Naive thymus-derived CD8-positive, alpha-beta T cell (primary cell): ENCODE measurements at regions not wholly inside any gene's neighbourhood (a gene's known extent, or its start where the extent isn't known, plus 50 kb on each side); places are given as distances from the start of the nearest gene placed in this dataset.

ENCODE experiments used
- ATAC-seq, 2 donors: fragments of 150-1000 bp; cut with Tn5 transposase in 1 of 2; sonication (Bioruptor Pico), chemical (Tn5 transposase) in 1 of 2; 1 replicate in 1 of 2; 2 replicates in 1 of 2; pipeline ENCODE4 v1.10.0; 2021; ENCODE audit warnings: mild to moderate bottlenecking in 2 of 2, moderate library complexity in 2 of 2
- POLR2A ChIA-PET: fragments of 350-600 bp; sonication (Branson Sonifier 250); formaldehyde crosslinking; loops from one replicate; lab custom pipeline; 2021; ENCODE audit warnings: antibody characterized with exemption; lab: Charles Lee
- DNase-seq, 10 donors: peaks; one replicate each; pipeline versions ENCODE4 v3.0.0 to v3.0.0-alpha.2; 2020 to 2022
- H3K27ac Mint-ChIP-seq, 10 donors: one replicate each; pipeline ENCODE4 v1.8.0; 2020 to 2022; ENCODE audit warnings: mild to moderate bottlenecking in 10 of 10, mixed read lengths in 10 of 10, moderate library complexity in 4 of 10, inconsistent platforms in 1 of 10
- H3K27me3 Mint-ChIP-seq, 5 donors: one replicate each; pipeline ENCODE4 v1.8.0; 2021 to 2022; ENCODE audit warnings: mixed read lengths in 5 of 5
- H3K36me3 Mint-ChIP-seq, 3 donors: one replicate each; pipeline ENCODE4 v1.8.0; 2020 to 2022; ENCODE audit warnings: mixed read lengths in 3 of 3, mild to moderate bottlenecking in 2 of 3, inconsistent platforms in 1 of 3
- H3K4me1 Mint-ChIP-seq, 4 donors: one replicate each; pipeline ENCODE4 v1.8.0; 2021 to 2022; ENCODE audit warnings: mixed read lengths in 4 of 4
- H3K4me3 Mint-ChIP-seq, 10 donors: one replicate each; pipeline ENCODE4 v1.8.0; 2020 to 2022; ENCODE audit warnings: mild to moderate bottlenecking in 10 of 10, mixed read lengths in 10 of 10, moderate library complexity in 6 of 10, inconsistent platforms in 1 of 10
- H3K9me3 Mint-ChIP-seq, 9 donors: one replicate each; pipeline ENCODE4 v1.8.0; 2020 to 2022; ENCODE audit warnings: mixed read lengths in 9 of 9, mild to moderate bottlenecking in 3 of 9, inconsistent platforms in 1 of 9, moderate library complexity in 1 of 9

GRCh38 chr3:107055181-107055942 is 321.9 kb upstream of the CCDC54 start:
- Mint-ChIP-seq H3K27ac (no peak overlapping the region), H3K27me3 (peaks cover 0 to 11% (median 5%) of the 10 kb centered on the region in 5 donors), H3K36me3 (no peaks in the 10 kb centered on the region), H3K4me3 (no peak overlapping the region), H3K4me1 (no peaks in the 10 kb centered on the region), H3K9me3 (no peaks in the 10 kb centered on the region)
- DNase-seq (no peak), ATAC-seq (no peak)
- POLR2A ChIA-PET, result no interaction called here

GRCh38 chr3:107061466-107061865 is 315.8 kb upstream of the CCDC54 start:
- no peaks in the 10 kb centered on the region for H3K36me3 Mint-ChIP-seq
- no peak overlapping the region for H3K4me3 Mint-ChIP-seq
- no peaks in the 10 kb centered on the region for H3K9me3 Mint-ChIP-seq
- H3K27me3 Mint-ChIP-seq, result peaks cover 0 to 17% (median 4%) of the 10 kb centered on the region in 5 donors
- ATAC-seq, result no peak
- H3K4me1 Mint-ChIP-seq, result peaks cover 6 to 12% (median 9%) of the 10 kb centered on the region in 4 donors
- POLR2A ChIA-PET, result no interaction called here
- no peak overlapping the region for H3K27ac Mint-ChIP-seq
- no peak for DNase-seq

GRCh38 chr3:107062310-107062709 is 314.9 kb upstream of the CCDC54 start:
- DNase-seq (no peak), ATAC-seq (no peak)
- POLR2A ChIA-PET, result no interaction called here
- Mint-ChIP-seq H3K27me3 (peaks cover 0 to 15% (median 3%) of the 10 kb centered on the region in 5 donors), H3K27ac (no peak overlapping the region), H3K4me1 (peaks cover 6 to 12% (median 9%) of the 10 kb centered on the region in 4 donors), H3K4me3 (no peak overlapping the region), H3K36me3 (no peaks in the 10 kb centered on the region), H3K9me3 (no peaks in the 10 kb centered on the region)

- Mint-ChIP-seq H3K36me3 (no peaks in the 10 kb centered on the region), H3K4me3 (no peak overlapping the region), H3K4me1 (peaks cover 6 to 12% (median 9%) of the 10 kb centered on the region in 4 donors), H3K9me3 (no peaks in the 10 kb centered on the region), H3K27ac (no peak overlapping the region), H3K27me3 (peaks cover 0 to 11% (median 3%) of the 10 kb centered on the region in 5 donors)
- POLR2A ChIA-PET, result no interaction called here
- DNase-seq (no peak), ATAC-seq (no peak)
Measured at GRCh38 chr3:107062787-107063186, 314.5 kb upstream of the CCDC54 start.

- Mint-ChIP-seq H3K4me1 (peaks cover 6 to 12% (median 9%) of the 10 kb centered on the region in 4 donors), H3K27me3 (peaks cover 0 to 11% (median 3%) of the 10 kb centered on the region in 5 donors), H3K9me3 (no peaks in the 10 kb centered on the region), H3K4me3 (no peak overlapping the region), H3K36me3 (no peaks in the 10 kb centered on the region), H3K27ac (peak overlapping the region in 1 of 10 donors; percentile 0)
- DNase-seq (no peak), ATAC-seq (no peak)
- POLR2A ChIA-PET, result no interaction called here
Measured at GRCh38 chr3:107063351-107063750, 313.9 kb upstream of the CCDC54 start.

- Mint-ChIP-seq H3K27ac (no peak overlapping the region), H3K4me1 (peaks cover 6 to 12% (median 9%) of the 10 kb centered on the region in 4 donors), H3K9me3 (no peaks in the 10 kb centered on the region), H3K36me3 (no peaks in the 10 kb centered on the region), H3K27me3 (peaks cover 0 to 11% (median 1%) of the 10 kb centered on the region in 5 donors), H3K4me3 (no peak overlapping the region)
- peak; percentile 52 to 69 for ATAC-seq
- POLR2A ChIA-PET, result no interaction called here
- DNase-seq, result peak in 9 of 10 donors; percentile 7 to 64 (median 46)
Measured at GRCh38 chr3:107064405-107065060, 312.7 kb upstream of the CCDC54 start.

GRCh38 chr3:107065094-107065861 is 312.0 kb upstream of the CCDC54 start:
- Mint-ChIP-seq H3K4me1 (peaks cover 6 to 12% (median 9%) of the 10 kb centered on the region in 4 donors), H3K36me3 (no peaks in the 10 kb centered on the region), H3K4me3 (peak overlapping the region in 4 of 10 donors; percentile 14 to 65 (median 21)), H3K27ac (peak overlapping the region in 2 of 10 donors; percentile 6 to 38), H3K9me3 (no peaks in the 10 kb centered on the region), H3K27me3 (peaks cover 0 to 11% (median 1%) of the 10 kb centered on the region in 5 donors)
- DNase-seq (peak in 1 of 10 donors; percentile 9), ATAC-seq (peak in 1 of 2 donors; percentile 27)
- POLR2A ChIA-PET, result no interaction called here

- no peak overlapping the region for H3K4me3 Mint-ChIP-seq
- peaks cover 0 to 11% (median 1%) of the 10 kb centered on the region in 5 donors for H3K27me3 Mint-ChIP-seq
- H3K27ac Mint-ChIP-seq, result no peak overlapping the region
- peaks cover 6 to 12% (median 9%) of the 10 kb centered on the region in 4 donors for H3K4me1 Mint-ChIP-seq
- DNase-seq, result no peak
- no peaks in the 10 kb centered on the region for H3K36me3 Mint-ChIP-seq
- ATAC-seq, result no peak
- POLR2A ChIA-PET, result no interaction called here
- H3K9me3 Mint-ChIP-seq, result no peaks in the 10 kb centered on the region
Measured at GRCh38 chr3:107067421-107067820, 309.8 kb upstream of the CCDC54 start.

- POLR2A ChIA-PET, result no interaction called here
- Mint-ChIP-seq H3K4me1 (peaks cover 6 to 12% (median 9%) of the 10 kb centered on the region in 4 donors), H3K27ac (no peak overlapping the region), H3K27me3 (peaks cover 0 to 7% (median 0%) of the 10 kb centered on the region in 5 donors), H3K36me3 (no peaks in the 10 kb centered on the region), H3K9me3 (no peaks in the 10 kb centered on the region), H3K4me3 (no peak overlapping the region)
- no peak for ATAC-seq
- DNase-seq, result no peak
Measured at GRCh38 chr3:107068980-107069379, 308.3 kb upstream of the CCDC54 start.

- DNase-seq, result no peak
- H3K27me3 Mint-ChIP-seq, result peaks cover 0 to 5% (median 0%) of the 10 kb centered on the region in 5 donors
- POLR2A ChIA-PET, result no interaction called here
- H3K4me3 Mint-ChIP-seq, result no peak overlapping the region
- H3K4me1 Mint-ChIP-seq, result no peaks in the 10 kb centered on the region
- no peaks in the 10 kb centered on the region for H3K36me3 Mint-ChIP-seq
- H3K27ac Mint-ChIP-seq, result no peak overlapping the region
- no peaks in the 10 kb centered on the region for H3K9me3 Mint-ChIP-seq
- ATAC-seq, result no peak
Measured at GRCh38 chr3:107076946-107077345, 300.3 kb upstream of the CCDC54 start.

- H3K27me3 Mint-ChIP-seq, result peaks cover 0 to 5% (median 0%) of the 10 kb centered on the region in 5 donors
- DNase-seq (no peak), ATAC-seq (no peak)
- H3K27ac Mint-ChIP-seq, result no peak overlapping the region
- H3K36me3 Mint-ChIP-seq, result no peaks in the 10 kb centered on the region
- no peaks in the 10 kb centered on the region for H3K9me3 Mint-ChIP-seq
- H3K4me3 Mint-ChIP-seq, result no peak overlapping the region
- POLR2A ChIA-PET, result no interaction called here
- no peaks in the 10 kb centered on the region for H3K4me1 Mint-ChIP-seq
Measured at GRCh38 chr3:107077391-107077790, 299.8 kb upstream of the CCDC54 start.

- no peak for ATAC-seq
- Mint-ChIP-seq H3K9me3 (no peaks in the 10 kb centered on the region), H3K4me3 (no peak overlapping the region), H3K36me3 (no peaks in the 10 kb centered on the region), H3K27ac (no peak overlapping the region), H3K27me3 (peaks cover 0 to 5% (median 0%) of the 10 kb centered on the region in 5 donors), H3K4me1 (no peaks in the 10 kb centered on the region)
- no peak for DNase-seq
- POLR2A ChIA-PET, result no interaction called here
Measured at GRCh38 chr3:107082527-107082926, 294.7 kb upstream of the CCDC54 start.

- POLR2A ChIA-PET, result no interaction called here
- ATAC-seq (no peak), DNase-seq (no peak)
- Mint-ChIP-seq H3K9me3 (no peaks in the 10 kb centered on the region), H3K4me3 (no peak overlapping the region), H3K4me1 (no peaks in the 10 kb centered on the region), H3K27ac (no peak overlapping the region), H3K27me3 (peaks cover 0 to 4% (median 3%) of the 10 kb centered on the region in 5 donors), H3K36me3 (no peaks in the 10 kb centered on the region)
Measured at GRCh38 chr3:107085261-107085660, 292.0 kb upstream of the CCDC54 start.
